ENCODE measurements at regions not wholly inside any gene's neighbourhood (a gene's known extent, or its start where the extent isn't known, plus 50 kb on each side); places are given as distances from the start of the nearest gene placed in this dataset.

- peaks cover 11% of the 10 kb centered on the region for H3K9me3 Mint-ChIP-seq
- no peaks in the 10 kb centered on the region for H3K36me3 Mint-ChIP-seq (ENCODE audit: low read depth)
- no peak for DNase-seq
- H3K27me3 Mint-ChIP-seq: no peaks in the 10 kb centered on the region
- H3K4me3 Mint-ChIP-seq: no peak overlapping the region
- no peak overlapping the region for H3K27ac Mint-ChIP-seq
- no peaks in the 10 kb centered on the region for H3K4me1 Mint-ChIP-seq (ENCODE audit: low read depth)
These were observed 647.5 kb upstream of the TENM3 start for GRCh38 chr4:181595716-181596115.

DNA sequence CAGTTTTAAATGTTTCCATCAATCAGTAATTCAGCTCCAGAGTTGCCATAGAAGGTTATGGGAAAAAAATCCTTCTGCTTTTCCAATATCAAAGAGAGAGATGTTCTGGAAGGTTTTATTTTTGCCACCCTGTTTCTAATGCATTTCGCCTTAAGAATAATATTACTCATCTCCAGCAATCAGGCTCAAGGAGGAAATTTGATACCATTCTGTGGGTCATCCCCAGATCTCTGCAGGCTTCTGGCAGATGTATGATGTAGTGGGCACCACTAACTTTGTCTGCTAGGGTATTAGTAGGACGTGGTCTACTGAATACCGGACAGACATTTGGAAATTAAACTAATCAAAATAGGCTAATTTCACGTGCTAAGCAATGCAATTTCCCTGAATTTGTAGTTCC is 645.4 kb upstream of the TENM3 start:
- no peaks in the 10 kb centered on the region for H3K36me3 Mint-ChIP-seq (ENCODE audit: low read depth)
- peaks cover 5% of the 10 kb centered on the region for H3K9me3 Mint-ChIP-seq
- H3K27me3 Mint-ChIP-seq: no peaks in the 10 kb centered on the region
- H3K27ac Mint-ChIP-seq: no peak overlapping the region
- H3K4me3 Mint-ChIP-seq: no peak overlapping the region
- DNase-seq: no peak
- H3K4me1 Mint-ChIP-seq (ENCODE audit: low read depth): no peaks in the 10 kb centered on the region

- H3K4me1 Mint-ChIP-seq (ENCODE audit: low read depth): no peaks in the 10 kb centered on the region
- no peaks in the 10 kb centered on the region for H3K36me3 Mint-ChIP-seq (ENCODE audit: low read depth)
- H3K4me3 Mint-ChIP-seq: no peak overlapping the region
- no peaks in the 10 kb centered on the region for H3K27me3 Mint-ChIP-seq
- peaks cover 5% of the 10 kb centered on the region for H3K9me3 Mint-ChIP-seq
- DNase-seq: no peak
- H3K27ac Mint-ChIP-seq: no peak overlapping the region
These were observed 644.1 kb upstream of the TENM3 start for GRCh38 chr4:181599134-181599533.

DNA sequence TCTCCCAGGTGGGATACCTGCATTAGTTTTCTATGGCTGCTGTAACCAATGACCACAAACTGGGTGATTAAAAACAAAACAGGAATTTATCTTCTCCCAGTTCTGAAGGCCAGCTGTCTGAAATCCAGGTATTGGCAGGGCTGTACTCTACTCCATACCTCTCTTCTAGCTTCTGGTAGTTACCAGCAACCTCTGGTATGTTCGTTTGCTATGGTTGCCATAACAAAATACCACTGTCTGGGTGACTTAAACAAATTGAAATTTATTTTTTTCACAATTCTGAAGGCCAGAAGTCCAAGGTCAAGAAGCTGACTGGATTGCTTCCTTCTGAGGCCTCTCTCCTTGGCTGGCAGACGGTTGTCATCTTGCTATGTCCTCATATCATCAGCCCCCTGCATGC is 642.1 kb upstream of the TENM3 start:
- no peaks in the 10 kb centered on the region for H3K36me3 Mint-ChIP-seq (ENCODE audit: low read depth)
- H3K27ac Mint-ChIP-seq: no peak overlapping the region
- H3K9me3 Mint-ChIP-seq: peaks cover 5% of the 10 kb centered on the region
- H3K27me3 Mint-ChIP-seq: no peaks in the 10 kb centered on the region
- no peak overlapping the region for H3K4me3 Mint-ChIP-seq
- no peak for DNase-seq
- no peaks in the 10 kb centered on the region for H3K4me1 Mint-ChIP-seq (ENCODE audit: low read depth)

DNA sequence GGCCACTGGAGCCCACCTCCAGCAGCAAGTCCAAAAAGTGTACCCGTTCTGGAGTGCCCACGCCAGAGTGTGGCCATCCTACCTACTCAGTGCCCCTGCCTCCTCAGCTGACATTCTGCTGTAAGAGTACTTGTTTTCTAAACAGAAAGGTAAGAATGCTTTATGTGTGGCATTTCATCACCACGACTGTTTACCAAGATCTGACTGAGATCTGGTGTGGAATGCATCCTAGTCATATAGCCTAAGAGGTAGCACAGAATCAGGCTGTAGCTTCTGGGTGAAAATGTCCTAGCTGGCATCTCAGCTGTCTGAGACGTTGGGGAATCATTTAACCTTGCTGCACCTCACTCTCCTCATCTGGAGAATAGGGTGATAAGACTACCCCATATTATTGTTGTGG is 638.7 kb upstream of the TENM3 start:
- Mint-ChIP-seq H3K9me3 (no peaks in the 10 kb centered on the region), H3K4me3 (no peak overlapping the region), H3K4me1 (ENCODE audit: low read depth) (no peaks in the 10 kb centered on the region)

DNA sequence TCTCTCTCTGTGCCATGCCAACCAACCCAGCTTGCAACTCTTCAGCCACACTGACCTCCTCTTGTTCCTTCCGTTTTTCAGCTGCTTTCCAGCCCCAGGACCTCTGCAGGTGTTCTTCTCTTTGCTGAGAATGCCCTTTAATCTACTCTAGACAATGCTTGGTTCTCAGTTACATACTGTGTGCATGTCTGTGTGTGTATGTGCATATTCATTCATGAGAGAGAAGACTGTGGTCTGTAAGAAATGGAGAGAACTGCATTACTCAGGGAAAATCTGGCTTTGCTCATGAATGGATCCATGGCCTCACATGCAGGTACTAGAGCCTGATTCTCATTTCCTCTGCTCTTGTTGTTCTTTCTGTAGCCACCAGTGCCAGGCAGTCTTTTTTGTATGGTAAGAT is 636.9 kb upstream of the TENM3 start:
- Mint-ChIP-seq H3K4me3 (no peak overlapping the region), H3K4me1 (ENCODE audit: low read depth) (no peaks in the 10 kb centered on the region), H3K36me3 (ENCODE audit: low read depth) (no peaks in the 10 kb centered on the region), H3K27me3 (no peaks in the 10 kb centered on the region), H3K9me3 (peaks cover 2% of the 10 kb centered on the region), H3K27ac (no peak overlapping the region)
- no peak for DNase-seq

More for the DNA sequence above, 638.7 kb upstream of the TENM3 start:
- DNase-seq: no peak
- Mint-ChIP-seq H3K27me3 (no peaks in the 10 kb centered on the region), H3K36me3 (ENCODE audit: low read depth) (no peaks in the 10 kb centered on the region), H3K27ac (no peak overlapping the region)

DNA sequence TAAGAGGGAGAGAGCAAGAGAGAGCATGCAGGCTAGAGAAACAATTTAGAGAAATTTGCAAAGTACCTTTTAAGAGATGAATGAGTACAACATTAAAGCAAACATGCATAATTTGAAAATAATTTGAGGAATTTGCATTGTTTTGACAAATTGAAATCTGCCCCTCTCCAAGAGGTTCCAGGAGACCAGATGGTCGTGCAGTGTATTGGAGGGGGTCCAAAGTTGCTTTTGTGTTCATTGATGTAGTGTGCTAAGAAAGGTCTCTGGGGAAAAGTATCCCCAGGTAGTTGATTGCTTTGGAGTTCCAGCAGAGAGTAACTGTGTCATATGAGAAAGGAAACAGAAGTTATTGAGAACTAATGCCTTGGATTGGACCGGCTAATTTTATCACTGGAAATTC is 635.0 kb upstream of the TENM3 start:
- H3K4me3 Mint-ChIP-seq: no peak overlapping the region
- H3K9me3 Mint-ChIP-seq: peaks cover 4% of the 10 kb centered on the region
- no peaks in the 10 kb centered on the region for H3K4me1 Mint-ChIP-seq (ENCODE audit: low read depth)
- no peak overlapping the region for H3K27ac Mint-ChIP-seq
- H3K36me3 Mint-ChIP-seq (ENCODE audit: low read depth): no peaks in the 10 kb centered on the region
- no peaks in the 10 kb centered on the region for H3K27me3 Mint-ChIP-seq
- DNase-seq: no peak

DNA sequence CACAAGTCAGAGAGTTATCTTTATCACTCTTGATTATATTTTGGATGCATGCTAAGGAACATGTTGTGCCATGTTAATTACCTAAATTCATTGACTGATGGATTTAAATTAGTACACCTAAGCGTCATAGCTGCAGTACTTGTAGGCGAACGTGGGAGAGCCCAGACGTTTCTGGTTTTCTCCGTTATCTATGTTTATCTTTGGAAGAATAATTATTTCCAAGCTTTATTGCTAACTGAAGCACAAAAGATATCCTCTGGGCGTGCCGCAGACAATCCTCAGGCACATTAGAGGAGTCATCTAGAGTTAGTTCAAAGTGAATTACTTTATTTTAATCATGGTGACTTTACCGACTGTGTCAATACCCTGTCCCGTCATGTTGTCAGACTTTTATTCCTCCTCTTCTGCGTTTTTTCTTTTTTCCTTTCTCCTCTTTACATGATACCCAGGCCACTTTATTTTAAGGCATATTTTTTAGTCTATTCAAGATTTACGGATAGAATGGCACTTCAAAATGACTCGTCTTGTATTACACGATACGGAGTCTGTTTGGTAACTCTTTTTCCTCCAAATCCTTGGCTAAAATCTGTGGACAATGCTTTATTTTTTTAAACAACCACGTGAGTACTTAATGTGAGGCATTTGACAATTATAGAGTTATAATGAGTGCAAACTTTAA is 632.0 kb upstream of the TENM3 start:
- H3K4me1 Mint-ChIP-seq (ENCODE audit: low read depth): no peaks in the 10 kb centered on the region
- H3K4me3 Mint-ChIP-seq: no peak overlapping the region
- no peak for DNase-seq
- no peaks in the 10 kb centered on the region for H3K27me3 Mint-ChIP-seq
- no peaks in the 10 kb centered on the region for H3K36me3 Mint-ChIP-seq (ENCODE audit: low read depth)
- no peak overlapping the region for H3K27ac Mint-ChIP-seq
- H3K9me3 Mint-ChIP-seq: peaks cover 4% of the 10 kb centered on the region

- Mint-ChIP-seq H3K27me3 (no peaks in the 10 kb centered on the region), H3K9me3 (peaks cover 7% of the 10 kb centered on the region)
These were observed 631.1 kb upstream of the TENM3 start for GRCh38 chr4:181611946-181612600.

GRCh38 chr4:181613200-181613599 is 630.0 kb upstream of the TENM3 start:
- H3K36me3 Mint-ChIP-seq (ENCODE audit: low read depth): no peaks in the 10 kb centered on the region
- H3K27ac Mint-ChIP-seq: no peak overlapping the region
- no peak overlapping the region for H3K4me3 Mint-ChIP-seq
- no peaks in the 10 kb centered on the region for H3K4me1 Mint-ChIP-seq (ENCODE audit: low read depth)
- H3K27me3 Mint-ChIP-seq: no peaks in the 10 kb centered on the region
- no peak for DNase-seq
- peaks cover 12% of the 10 kb centered on the region for H3K9me3 Mint-ChIP-seq

More at GRCh38 chr4:181611946-181612600, 631.1 kb upstream of the TENM3 start:
- Mint-ChIP-seq H3K36me3 (ENCODE audit: low read depth) (no peaks in the 10 kb centered on the region), H3K4me1 (ENCODE audit: low read depth) (no peaks in the 10 kb centered on the region), H3K4me3 (no peak overlapping the region), H3K27ac (no peak overlapping the region)
- DNase-seq: no peak

DNA sequence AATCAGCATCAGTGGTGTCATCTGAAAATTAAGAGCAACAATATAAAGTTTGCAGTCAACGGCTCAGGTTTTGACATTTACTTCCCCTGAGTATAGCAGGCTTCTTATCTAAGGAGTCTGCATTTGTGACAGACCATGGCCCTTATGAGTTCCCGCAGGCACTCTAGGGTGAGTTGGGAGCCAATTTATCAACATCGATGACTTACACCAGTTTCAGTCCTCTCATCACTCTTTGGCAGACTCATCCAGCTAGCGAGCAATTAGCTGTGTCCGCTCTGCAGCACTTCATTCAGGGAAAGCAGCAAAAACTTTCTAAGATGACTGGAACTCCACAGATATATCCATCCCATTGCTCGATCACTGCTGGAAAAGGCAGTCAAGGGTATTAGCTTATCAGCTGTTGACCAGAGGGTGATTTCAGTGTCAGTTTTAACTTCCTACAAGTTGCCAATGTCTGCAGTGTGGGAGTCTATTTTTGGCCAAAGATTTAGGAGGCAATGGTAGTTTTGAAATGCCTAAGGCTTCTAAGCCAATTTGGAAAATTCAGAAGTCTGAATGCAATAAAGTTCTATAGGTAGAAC is 625.1 kb upstream of the TENM3 start:
- H3K9me3 Mint-ChIP-seq: peaks cover 8% of the 10 kb centered on the region
- no peaks in the 10 kb centered on the region for H3K36me3 Mint-ChIP-seq (ENCODE audit: low read depth)
- no peak overlapping the region for H3K4me3 Mint-ChIP-seq
- no peak overlapping the region for H3K27ac Mint-ChIP-seq
- no peaks in the 10 kb centered on the region for H3K27me3 Mint-ChIP-seq
- no peak for DNase-seq
- H3K4me1 Mint-ChIP-seq (ENCODE audit: low read depth): no peaks in the 10 kb centered on the region

DNA sequence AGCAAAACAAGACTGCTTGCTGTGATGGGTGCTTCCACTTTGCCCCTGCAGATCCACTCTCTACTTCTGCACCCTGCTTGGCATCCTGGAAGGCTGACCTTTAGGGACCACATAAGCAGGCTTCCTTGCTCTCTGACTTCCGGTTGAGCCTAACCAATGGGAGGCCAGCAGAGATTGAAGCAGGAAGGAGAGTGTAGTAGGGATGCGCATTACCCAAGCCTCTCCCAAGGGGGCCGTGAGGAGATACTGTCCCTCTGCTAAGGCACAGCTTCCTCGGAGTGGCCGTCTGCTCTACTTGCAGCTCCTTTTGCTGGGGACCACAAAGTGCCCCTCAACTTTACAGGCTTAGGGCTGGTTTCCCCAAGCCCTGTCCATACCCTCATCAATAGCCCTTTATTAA is 624.3 kb upstream of the TENM3 start:
- H3K27me3 Mint-ChIP-seq: no peaks in the 10 kb centered on the region
- no peak for DNase-seq
- peaks cover 8% of the 10 kb centered on the region for H3K9me3 Mint-ChIP-seq
- no peaks in the 10 kb centered on the region for H3K4me1 Mint-ChIP-seq (ENCODE audit: low read depth)
- H3K4me3 Mint-ChIP-seq: no peak overlapping the region
- no peak overlapping the region for H3K27ac Mint-ChIP-seq
- H3K36me3 Mint-ChIP-seq (ENCODE audit: low read depth): no peaks in the 10 kb centered on the region

DNA sequence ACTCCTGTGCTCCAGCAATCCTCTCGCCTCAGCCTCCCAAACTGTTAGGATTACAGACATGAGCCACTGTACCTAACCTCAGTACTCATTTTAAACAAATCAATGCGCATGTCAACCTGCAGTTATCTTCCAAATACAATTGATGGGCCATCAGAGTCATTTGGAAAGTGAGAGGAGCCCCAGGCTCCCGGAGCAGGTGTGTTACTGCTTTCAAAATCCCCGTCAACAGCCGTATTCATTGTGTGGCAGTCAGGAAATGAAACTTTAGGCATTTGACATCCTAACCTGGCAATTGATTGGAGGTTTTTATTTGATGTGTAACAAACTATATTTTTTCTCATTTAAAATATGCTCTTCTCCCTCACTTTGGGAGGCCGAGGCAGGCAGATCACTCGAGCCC is 623.6 kb upstream of the TENM3 start:
- Mint-ChIP-seq H3K27me3 (no peaks in the 10 kb centered on the region), H3K27ac (no peak overlapping the region), H3K36me3 (ENCODE audit: low read depth) (no peaks in the 10 kb centered on the region), H3K4me3 (no peak overlapping the region), H3K4me1 (ENCODE audit: low read depth) (no peaks in the 10 kb centered on the region), H3K9me3 (peaks cover 8% of the 10 kb centered on the region)
- no peak for DNase-seq

GRCh38 chr4:181637186-181638105 is 605.8 kb upstream of the TENM3 start:
- Mint-ChIP-seq H3K9me3 (peaks cover 5% of the 10 kb centered on the region), H3K4me1 (ENCODE audit: low read depth) (no peaks in the 10 kb centered on the region), H3K36me3 (ENCODE audit: low read depth) (no peaks in the 10 kb centered on the region), H3K4me3 (no peak overlapping the region), H3K27me3 (no peaks in the 10 kb centered on the region), H3K27ac (no peak overlapping the region)
- DNase-seq: no peak
